ENCODE measurements at regions not wholly inside any gene's neighbourhood (a gene's known extent, or its start where the extent isn't known, plus 50 kb on each side); places are given as distances from the start of the nearest gene placed in this dataset.

DNA sequence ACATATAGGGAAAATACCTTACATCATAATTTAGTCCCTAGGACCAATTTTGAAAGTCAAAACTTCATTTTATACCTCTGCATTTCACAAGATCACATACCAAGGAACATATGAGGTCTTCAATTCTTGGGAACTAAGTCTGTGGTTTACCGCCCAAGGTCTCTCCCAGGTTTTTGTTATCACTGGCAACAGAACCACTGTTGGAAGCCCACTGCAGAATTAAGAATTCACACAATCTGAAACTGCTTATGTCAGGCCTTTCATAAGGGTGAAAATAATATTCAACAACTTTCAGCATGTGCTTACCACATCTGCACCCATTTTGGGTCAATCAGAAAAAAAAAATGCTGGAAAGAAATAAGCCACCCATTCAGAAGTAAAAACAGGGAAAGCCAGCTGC is 107.2 kb upstream of the MME start:
- TF ChIP-seq, protein P1, sequence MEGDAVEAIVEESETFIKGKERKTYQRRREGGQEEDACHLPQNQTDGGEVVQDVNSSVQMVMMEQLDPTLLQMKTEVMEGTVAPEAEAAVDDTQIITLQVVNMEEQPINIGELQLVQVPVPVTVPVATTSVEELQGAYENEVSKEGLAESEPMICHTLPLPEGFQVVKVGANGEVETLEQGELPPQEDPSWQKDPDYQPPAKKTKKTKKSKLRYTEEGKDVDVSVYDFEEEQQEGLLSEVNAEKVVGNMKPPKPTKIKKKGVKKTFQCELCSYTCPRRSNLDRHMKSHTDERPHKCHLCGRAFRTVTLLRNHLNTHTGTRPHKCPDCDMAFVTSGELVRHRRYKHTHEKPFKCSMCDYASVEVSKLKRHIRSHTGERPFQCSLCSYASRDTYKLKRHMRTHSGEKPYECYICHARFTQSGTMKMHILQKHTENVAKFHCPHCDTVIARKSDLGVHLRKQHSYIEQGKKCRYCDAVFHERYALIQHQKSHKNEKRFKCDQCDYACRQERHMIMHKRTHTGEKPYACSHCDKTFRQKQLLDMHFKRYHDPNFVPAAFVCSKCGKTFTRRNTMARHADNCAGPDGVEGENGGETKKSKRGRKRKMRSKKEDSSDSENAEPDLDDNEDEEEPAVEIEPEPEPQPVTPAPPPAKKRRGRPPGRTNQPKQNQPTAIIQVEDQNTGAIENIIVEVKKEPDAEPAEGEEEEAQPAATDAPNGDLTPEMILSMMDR (IDR thresholded peaks at IDR 0.05; ENCODE audit: poor library complexity, severe bottlenecking), result no peak
- TF ChIP-seq RAD21 (conservative IDR thresholded peaks at IDR 0.05) (no peak), EP300 (conservative IDR thresholded peaks at IDR 0.05; ENCODE audit: poor library complexity, severe bottlenecking) (no peak), TAF1 (IDR thresholded peaks at IDR 0.05; ENCODE audit: low read depth) (no peak), EZH2 (IDR thresholded peaks at IDR 0.05; ENCODE audit: borderline replicate concordance, insufficient read depth, low read length, poor library complexity, severe bottlenecking) (no peak), MXI1 (conservative IDR thresholded peaks at IDR 0.05; ENCODE audit: poor library complexity, severe bottlenecking) (no peak)
- no peaks in the 10 kb centered on the region for H3K79me2 ChIP-seq (replicated peaks; ENCODE audit: insufficient read depth, low read length)
- H4K20me1 ChIP-seq (ENCODE audit: insufficient read depth), result no peaks in the 10 kb centered on the region
- no peaks in the 10 kb centered on the region for H3K9me2 ChIP-seq (ENCODE audit: insufficient read depth, low read length)
- no peak overlapping the region for H2AFZ ChIP-seq (ENCODE audit: low read depth, low read length)
- H3K4me3 ChIP-seq (ENCODE audit: low read length), result no peak overlapping the region
- H3K9ac ChIP-seq (ENCODE audit: low read length), result no peak overlapping the region
- H3K36me3 ChIP-seq (ENCODE audit: insufficient read depth, low read length), result no peaks in the 10 kb centered on the region
- H3K9me3 ChIP-seq (ENCODE audit: low read length), result no peaks in the 10 kb centered on the region
- no peaks in the 10 kb centered on the region for H3F3A ChIP-seq (ENCODE audit: insufficient read depth, low read length, poor library complexity, severe bottlenecking)
- H3K27me3 ChIP-seq (ENCODE audit: insufficient read depth, low read depth, low read length), result no peaks in the 10 kb centered on the region
- H3K4me2 ChIP-seq (ENCODE audit: low read length), result no peak overlapping the region
- H3K27ac ChIP-seq (ENCODE audit: low read length), result no peak overlapping the region

DNA sequence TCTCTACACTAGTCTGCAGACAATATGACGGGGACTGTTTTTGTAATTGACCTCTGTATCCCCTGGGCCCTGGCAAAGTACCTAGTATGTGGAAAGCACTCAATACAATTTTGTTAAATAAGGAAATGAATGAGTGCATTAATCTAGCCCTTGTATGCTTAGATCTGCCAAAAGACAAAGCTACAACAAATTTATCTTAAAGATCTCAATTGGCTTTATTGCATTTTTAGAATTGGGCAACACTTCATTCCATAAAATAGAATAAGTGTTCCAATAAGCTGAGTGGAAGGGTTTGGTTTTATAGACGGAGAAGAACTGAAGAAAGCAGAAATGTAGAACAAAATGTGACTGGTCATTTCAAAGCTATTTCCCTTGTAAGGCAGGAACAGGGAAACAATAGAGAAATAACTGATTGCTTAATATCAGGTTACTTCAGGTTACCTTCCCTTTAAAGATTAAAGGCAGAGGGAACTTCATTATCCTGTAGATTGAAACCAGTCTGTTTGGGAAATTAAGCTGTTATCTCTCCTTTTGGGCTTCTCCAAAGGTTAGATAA is 108.3 kb upstream of the MME start:
- H3K9ac ChIP-seq (ENCODE audit: low read length), result no peak overlapping the region

More for the DNA sequence above, 108.3 kb upstream of the MME start:
- TF ChIP-seq POLR2AphosphoS5 (IDR thresholded peaks at IDR 0.05) (no peak), TAF1 (IDR thresholded peaks at IDR 0.05; ENCODE audit: low read depth) (no peak), SMC3 (conservative IDR thresholded peaks at IDR 0.05; ENCODE audit: poor library complexity) (no peak), RAD21 (conservative IDR thresholded peaks at IDR 0.05) (no peak), MXI1 (conservative IDR thresholded peaks at IDR 0.05; ENCODE audit: poor library complexity, severe bottlenecking) (no peak), EZH2 (IDR thresholded peaks at IDR 0.05; ENCODE audit: borderline replicate concordance, insufficient read depth, low read length, poor library complexity, severe bottlenecking) (no peak), EP300 (conservative IDR thresholded peaks at IDR 0.05; ENCODE audit: poor library complexity, severe bottlenecking) (no peak)
- TF ChIP-seq, protein P2, sequence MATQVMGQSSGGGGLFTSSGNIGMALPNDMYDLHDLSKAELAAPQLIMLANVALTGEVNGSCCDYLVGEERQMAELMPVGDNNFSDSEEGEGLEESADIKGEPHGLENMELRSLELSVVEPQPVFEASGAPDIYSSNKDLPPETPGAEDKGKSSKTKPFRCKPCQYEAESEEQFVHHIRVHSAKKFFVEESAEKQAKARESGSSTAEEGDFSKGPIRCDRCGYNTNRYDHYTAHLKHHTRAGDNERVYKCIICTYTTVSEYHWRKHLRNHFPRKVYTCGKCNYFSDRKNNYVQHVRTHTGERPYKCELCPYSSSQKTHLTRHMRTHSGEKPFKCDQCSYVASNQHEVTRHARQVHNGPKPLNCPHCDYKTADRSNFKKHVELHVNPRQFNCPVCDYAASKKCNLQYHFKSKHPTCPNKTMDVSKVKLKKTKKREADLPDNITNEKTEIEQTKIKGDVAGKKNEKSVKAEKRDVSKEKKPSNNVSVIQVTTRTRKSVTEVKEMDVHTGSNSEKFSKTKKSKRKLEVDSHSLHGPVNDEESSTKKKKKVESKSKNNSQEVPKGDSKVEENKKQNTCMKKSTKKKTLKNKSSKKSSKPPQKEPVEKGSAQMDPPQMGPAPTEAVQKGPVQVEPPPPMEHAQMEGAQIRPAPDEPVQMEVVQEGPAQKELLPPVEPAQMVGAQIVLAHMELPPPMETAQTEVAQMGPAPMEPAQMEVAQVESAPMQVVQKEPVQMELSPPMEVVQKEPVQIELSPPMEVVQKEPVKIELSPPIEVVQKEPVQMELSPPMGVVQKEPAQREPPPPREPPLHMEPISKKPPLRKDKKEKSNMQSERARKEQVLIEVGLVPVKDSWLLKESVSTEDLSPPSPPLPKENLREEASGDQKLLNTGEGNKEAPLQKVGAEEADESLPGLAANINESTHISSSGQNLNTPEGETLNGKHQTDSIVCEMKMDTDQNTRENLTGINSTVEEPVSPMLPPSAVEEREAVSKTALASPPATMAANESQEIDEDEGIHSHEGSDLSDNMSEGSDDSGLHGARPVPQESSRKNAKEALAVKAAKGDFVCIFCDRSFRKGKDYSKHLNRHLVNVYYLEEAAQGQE (IDR thresholded peaks at IDR 0.05; ENCODE audit: borderline replicate concordance), result no peak
- TF ChIP-seq, protein P1 (IDR thresholded peaks at IDR 0.05; ENCODE audit: poor library complexity, severe bottlenecking), result no peak
- H3K4me3 ChIP-seq (ENCODE audit: low read length), result no peak overlapping the region
- no peaks in the 10 kb centered on the region for H3K27me3 ChIP-seq (ENCODE audit: insufficient read depth, low read depth, low read length)
- no peak overlapping the region for H3K4me2 ChIP-seq (ENCODE audit: low read length)
- H3K9me3 ChIP-seq (ENCODE audit: low read length), result no peaks in the 10 kb centered on the region
- H4K20me1 ChIP-seq (ENCODE audit: insufficient read depth), result no peaks in the 10 kb centered on the region
- no peaks in the 10 kb centered on the region for H3K9me2 ChIP-seq (ENCODE audit: insufficient read depth, low read length)
- no peak overlapping the region for H2AFZ ChIP-seq (ENCODE audit: low read depth, low read length)
- H3K36me3 ChIP-seq (ENCODE audit: insufficient read depth, low read length), result no peaks in the 10 kb centered on the region
- H3K27ac ChIP-seq (ENCODE audit: low read length), result no peak overlapping the region
- H3F3A ChIP-seq (ENCODE audit: insufficient read depth, low read length, poor library complexity, severe bottlenecking), result no peaks in the 10 kb centered on the region
- no peaks in the 10 kb centered on the region for H3K79me2 ChIP-seq (replicated peaks; ENCODE audit: insufficient read depth, low read length)

Data from neural cell (in vitro differentiated cells).